KOPT-K1 (cell line): ENCODE measurements at regions not wholly inside any gene's neighbourhood (a gene's known extent, or its start where the extent isn't known, plus 50 kb on each side); places are given as distances from the start of the nearest gene placed in this dataset.

ENCODE experiments used
- H3K27ac ChIP-seq: fragments of 200-600 bp; sonication (generic); 2 replicates; pipeline ENCODE4 v1.5.1; 2016; ENCODE audit warnings: antibody characterized with exemption, mild to moderate bottlenecking, low read depth, low read length; ENCODE audit not compliant: poor library complexity, severe bottlenecking
- H3K36me3 ChIP-seq: fragments of 200-600 bp; sonication (generic); 2 replicates; pipeline ENCODE4 v1.5.1; 2017; ENCODE audit warnings: antibody characterized with exemption, mild to moderate bottlenecking, low read length, moderate library complexity; ENCODE audit not compliant: insufficient read depth
- H3K9me3 ChIP-seq: fragments of 200-600 bp; sonication (generic); 2 replicates; pipeline ENCODE4 v1.5.1; 2017; ENCODE audit warnings: antibody characterized with exemption, low read length, mild to moderate bottlenecking; ENCODE audit not compliant: insufficient read depth, poor library complexity, severe bottlenecking

DNA sequence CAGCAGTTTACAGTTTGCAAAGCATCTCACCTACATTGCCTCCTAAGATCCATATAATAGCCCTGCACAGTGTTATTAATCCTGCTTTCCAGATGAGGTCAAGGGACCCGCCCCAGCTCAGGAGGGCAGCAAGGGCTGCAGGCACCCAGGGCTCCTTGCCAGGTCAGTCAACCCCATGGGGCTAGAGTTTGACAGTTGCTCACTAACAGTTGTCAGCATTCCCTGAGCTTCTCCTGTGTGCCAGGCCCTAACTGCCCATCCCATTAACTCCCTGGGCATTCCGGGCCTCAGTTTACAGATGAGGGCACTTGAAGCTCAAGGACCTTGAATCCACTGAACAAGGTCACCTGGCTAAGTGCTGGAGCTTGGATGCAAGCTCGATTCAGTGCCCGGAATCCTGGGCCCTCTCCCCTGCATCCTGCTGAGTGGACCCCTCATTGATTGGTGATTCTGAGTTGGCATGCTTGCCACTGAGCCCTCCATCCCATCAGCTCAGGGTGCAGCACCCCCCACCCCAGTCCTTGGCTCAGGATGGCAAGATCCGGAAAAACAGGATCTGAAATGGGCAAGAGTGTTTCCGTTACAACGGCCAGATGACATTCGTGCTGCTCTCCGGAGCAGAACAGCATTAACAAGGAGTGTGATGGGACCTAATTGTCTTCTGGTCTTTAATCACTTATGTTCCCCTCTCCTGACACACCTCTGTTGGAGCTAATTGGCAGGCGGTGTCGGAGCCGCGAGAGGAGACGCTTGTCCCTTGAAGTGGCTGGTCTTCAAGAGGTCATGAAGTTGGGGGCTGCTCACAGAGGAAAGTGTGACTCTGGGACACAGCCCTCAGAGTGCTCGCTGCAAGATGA lies 87.4 kb upstream of the SHISAL1 start:
- no peaks in the 10 kb centered on the region for H3K9me3 ChIP-seq
- no peaks in the 10 kb centered on the region for H3K36me3 ChIP-seq
- H3K27ac ChIP-seq: no peak overlapping the region

DNA sequence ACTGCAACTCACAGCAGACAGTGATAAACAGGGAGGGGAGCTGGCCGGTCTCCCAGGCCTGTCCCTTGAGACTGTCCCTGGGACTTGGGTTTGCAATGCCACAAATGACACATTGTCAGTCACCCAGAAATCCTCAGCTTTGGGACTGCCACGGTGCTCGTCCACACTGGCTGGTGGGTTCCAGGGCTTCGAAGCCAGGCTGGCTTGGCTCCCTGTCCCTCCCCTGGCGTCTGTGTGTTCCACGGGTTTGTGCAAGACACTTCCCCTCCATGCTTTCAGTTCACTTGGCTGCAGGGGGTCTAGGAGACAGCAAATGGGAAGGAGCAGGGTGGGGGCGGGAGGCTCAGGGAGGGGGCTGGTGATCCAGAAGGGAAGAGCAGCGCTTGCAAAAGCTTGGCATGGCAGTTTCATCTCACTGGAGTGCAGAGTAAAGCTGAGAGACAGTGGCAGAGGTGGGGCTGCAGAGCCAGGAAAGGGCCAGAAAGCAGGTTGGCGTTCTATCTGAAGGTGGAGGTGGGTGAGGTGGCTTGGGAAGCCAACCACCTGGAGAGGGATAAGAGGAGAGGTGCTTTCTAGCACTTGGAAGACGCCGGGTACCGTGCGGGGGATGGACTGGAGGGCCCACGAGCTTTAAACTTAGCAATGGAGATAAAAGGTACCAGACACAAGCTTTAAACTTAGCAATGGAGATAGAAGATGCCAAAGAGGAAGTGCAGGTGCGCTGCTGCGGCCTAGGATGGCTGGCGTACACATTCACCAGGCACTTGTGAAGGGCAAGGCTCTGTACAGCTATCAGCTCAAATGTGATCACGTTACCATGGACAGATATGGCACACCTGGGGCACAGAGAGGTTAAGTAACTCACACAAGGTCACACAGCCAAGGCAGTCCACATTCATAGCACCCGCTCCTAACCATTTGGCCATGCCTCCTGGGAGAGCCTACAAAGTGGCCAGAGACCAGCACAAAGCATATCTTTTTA lies 86.4 kb upstream of the SHISAL1 start:
- H3K9me3 ChIP-seq: no peaks in the 10 kb centered on the region
- no peaks in the 10 kb centered on the region for H3K36me3 ChIP-seq
- H3K27ac ChIP-seq: no peak overlapping the region

DNA sequence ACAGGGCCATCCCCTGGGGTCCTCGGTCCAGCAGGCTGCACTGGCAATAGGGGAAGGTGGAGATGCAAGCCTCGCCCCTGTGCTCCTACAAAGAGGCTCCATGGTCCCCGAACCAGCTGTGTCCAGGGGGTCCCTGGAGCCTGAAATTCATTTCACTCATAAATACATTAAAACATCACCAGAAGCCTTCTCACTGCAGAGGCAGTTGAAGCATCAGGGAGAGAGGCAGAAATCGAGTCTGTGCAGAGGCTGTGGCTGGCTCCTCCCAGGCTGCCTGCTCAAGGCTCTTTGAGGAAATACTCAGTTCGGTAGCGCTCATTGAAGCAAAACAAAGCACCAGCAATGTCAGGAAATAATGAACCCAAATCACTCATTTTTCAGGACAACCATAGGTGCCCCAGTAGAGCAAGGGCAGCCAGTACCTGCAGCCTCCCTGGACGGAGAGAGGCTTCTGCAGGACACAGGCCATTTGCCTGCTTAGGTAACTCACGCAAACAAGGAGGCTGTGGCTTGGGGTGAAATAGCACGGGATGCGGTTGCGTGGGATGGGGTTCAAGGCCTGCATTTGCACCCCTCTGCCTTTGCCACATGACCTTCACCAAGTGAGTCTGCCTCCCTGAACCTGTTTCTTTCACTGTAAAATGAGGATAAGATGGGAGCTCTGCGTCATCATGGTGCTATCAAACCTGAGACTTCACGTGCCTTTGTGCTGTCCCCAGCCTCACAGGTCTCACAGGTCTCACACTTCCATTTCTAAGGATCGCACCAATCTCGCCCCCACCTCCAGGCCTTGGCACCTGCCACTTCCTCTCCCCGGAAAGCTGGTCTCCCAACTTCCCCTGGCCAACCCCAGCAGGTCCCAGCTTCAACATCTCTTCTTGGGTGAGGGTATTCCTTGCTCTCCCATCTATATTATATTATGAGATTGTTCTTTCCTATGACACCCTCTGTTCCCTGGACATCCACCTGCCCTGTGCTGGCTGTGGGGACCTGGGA lies 84.3 kb upstream of the SHISAL1 start:
- no peaks in the 10 kb centered on the region for H3K36me3 ChIP-seq
- no peaks in the 10 kb centered on the region for H3K9me3 ChIP-seq
- peak overlapping the region; percentile 36 for H3K27ac ChIP-seq

DNA sequence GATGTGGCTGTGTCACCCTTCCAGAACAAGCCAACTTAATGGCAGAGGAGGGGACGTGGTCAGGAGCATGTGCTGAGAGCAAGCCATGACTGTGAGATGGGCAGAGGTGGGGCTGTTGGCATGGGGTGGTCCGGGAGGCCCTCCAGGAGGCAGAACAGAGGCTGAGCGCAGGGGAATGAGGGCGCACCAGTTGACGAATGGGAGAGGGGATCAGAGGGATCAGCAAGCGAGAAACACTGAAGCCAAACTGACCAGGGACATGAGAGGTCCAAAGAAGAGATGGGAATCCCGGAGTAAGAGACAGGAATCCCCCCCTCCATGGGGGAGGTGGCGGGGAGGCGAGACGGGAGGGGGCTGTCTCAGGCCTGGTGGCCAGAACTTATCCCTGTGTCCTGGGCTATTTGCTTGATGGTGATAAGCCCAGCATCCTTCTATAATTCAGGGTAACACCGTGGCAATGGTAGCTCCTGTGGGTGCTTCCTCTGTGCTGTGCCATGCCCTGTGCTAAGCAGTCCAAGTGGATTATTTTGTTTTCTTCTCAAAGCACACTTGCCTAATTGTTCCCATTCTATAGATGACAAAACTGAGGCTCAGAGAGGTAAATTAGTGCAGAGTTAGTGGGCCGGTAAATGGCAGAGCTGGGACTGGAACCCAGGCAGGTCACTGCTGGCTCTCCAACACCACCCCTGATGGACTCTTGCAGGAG lies 83.4 kb upstream of the SHISAL1 start:
- Histone ChIP-seq H3K27ac (peak overlapping the region; percentile 36), H3K9me3 (no peaks in the 10 kb centered on the region)

DNA sequence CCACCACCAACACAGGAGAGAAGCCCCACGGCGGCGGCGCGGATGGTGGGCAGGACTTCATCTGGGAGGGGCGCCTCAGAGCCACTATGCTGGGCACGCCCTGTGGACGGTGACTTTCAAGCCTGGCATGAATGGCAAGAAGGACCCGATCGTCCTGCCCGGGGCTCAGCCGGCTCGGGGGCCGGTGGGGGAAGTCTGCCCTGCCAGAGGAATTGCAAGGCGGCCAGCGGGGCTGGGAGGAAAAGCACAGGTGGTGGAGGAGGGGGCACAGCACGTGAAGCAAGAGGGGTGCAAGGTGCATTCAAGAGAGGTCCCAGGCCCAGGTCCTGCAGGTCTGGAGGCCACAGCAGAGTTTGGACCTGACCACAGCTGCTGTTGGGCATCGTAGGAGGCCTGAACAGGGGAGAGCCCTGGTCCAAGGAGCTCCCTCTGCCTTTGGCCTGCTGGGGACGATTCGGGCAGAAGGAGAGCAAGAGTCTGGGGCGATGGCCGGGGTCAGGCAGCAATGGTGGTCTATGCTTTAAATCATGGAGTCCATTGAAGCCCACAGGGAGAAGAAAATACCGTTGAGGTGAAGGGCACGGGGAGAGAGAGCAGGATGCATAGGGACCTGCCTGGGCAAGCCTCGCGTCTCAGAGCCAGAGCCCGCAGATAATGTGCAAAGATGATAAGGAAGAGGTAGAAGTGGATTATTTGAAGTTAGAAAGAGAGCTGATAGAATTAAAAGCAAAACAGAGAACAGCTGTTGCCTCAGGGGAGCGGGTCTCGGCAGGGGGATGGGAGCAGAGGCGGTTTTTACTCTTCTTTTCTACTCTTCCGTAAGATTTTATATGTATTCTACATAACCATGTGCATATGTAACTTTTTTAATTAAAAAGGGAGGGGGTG lies 82.6 kb upstream of the SHISAL1 start:
- H3K36me3 ChIP-seq: no peaks in the 10 kb centered on the region
- peak overlapping the region; percentile 50 for H3K27ac ChIP-seq
- H3K9me3 ChIP-seq: no peaks in the 10 kb centered on the region

More for the DNA sequence above, 83.4 kb upstream of the SHISAL1 start:
- no peaks in the 10 kb centered on the region for H3K36me3 ChIP-seq

DNA sequence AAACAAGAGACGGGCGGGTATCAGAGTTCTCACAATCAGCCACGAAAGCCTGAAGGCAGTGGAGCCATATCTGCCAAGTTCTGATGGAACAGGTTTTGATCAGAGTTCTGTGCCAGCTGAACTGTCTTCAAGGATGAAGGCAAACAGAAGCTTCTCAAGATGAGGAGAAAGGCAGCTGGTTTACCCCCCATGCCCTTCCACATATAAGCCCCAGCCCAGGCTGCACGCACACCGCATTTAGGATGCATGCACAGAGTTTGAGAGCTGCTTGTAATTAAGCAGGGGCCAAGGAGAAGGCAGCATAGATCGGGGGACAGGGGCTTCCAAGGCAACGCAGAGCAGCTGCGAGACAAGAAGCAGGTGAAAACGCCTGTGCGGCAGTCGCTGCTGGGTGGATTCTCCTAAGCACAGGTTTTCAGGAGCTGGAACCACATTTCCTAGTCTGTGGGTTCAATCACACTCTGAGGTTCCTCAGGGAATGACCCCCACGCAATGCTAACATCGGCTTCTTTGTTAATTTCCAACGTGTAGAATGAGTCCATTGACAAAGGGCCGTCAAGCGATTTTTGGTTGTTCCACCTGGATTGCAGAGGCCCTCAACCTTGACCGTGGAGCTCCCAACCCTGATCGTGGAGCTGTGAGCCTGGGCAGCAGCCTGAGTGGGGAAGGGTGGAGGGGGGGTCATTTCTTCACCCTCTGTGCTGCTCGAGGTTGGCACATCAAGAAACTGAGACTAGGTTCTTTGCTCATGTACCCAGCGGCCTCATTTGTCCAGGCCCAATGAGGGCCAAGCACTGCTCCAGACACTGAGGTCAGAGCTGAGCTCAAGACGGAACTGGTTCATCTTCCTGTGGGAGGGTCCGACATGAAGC lies 81.7 kb upstream of the SHISAL1 start:
- Histone ChIP-seq H3K36me3 (no peaks in the 10 kb centered on the region), H3K27ac (no peak overlapping the region), H3K9me3 (no peaks in the 10 kb centered on the region)

DNA sequence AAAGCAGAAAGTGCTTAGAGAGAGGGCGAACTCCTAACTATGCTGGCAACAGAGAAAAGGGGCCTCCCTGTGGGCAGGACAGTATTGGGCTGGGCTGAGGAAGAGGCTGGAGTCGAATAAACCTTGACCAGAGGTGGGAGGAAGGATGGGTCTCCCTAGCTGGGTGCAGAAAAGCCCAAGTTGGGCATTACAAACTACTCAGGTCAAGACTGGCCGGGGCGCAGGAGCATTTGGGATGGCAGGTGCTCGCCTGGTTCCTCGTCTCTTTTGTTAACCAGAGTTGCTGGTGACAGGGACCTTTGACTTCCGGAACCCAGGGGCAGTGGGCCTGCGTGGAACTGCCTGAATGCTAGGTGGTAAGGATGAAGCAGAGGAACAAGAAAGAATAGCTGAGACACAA lies 80.3 kb upstream of the SHISAL1 start:
- H3K9me3 ChIP-seq: no peaks in the 10 kb centered on the region
- no peak overlapping the region for H3K27ac ChIP-seq
- no peaks in the 10 kb centered on the region for H3K36me3 ChIP-seq

DNA sequence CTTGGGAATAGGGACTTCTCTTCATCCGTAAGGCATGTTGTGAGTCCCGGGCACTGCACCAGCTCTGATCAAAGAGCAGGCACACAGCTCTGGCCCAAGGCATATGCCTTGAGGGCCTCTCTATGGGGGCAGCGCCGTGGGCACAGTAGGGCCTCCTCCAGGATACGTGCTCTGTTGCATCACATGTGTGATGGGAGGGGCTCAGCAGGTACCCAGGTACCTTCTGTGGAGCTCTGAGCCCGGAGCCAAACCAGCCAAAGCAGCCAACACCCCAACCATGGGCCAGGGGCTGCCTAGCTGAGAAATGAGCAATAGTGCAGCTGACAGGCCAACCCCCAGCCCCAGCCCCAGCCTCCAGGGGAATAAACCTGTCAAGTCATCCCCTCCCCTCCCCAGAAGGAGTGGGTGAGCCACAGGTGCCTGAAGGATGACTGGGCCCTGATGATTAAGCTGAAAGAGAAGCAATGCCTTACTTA lies 79.7 kb upstream of the SHISAL1 start:
- H3K36me3 ChIP-seq: no peaks in the 10 kb centered on the region
- no peak overlapping the region for H3K27ac ChIP-seq
- no peaks in the 10 kb centered on the region for H3K9me3 ChIP-seq

DNA sequence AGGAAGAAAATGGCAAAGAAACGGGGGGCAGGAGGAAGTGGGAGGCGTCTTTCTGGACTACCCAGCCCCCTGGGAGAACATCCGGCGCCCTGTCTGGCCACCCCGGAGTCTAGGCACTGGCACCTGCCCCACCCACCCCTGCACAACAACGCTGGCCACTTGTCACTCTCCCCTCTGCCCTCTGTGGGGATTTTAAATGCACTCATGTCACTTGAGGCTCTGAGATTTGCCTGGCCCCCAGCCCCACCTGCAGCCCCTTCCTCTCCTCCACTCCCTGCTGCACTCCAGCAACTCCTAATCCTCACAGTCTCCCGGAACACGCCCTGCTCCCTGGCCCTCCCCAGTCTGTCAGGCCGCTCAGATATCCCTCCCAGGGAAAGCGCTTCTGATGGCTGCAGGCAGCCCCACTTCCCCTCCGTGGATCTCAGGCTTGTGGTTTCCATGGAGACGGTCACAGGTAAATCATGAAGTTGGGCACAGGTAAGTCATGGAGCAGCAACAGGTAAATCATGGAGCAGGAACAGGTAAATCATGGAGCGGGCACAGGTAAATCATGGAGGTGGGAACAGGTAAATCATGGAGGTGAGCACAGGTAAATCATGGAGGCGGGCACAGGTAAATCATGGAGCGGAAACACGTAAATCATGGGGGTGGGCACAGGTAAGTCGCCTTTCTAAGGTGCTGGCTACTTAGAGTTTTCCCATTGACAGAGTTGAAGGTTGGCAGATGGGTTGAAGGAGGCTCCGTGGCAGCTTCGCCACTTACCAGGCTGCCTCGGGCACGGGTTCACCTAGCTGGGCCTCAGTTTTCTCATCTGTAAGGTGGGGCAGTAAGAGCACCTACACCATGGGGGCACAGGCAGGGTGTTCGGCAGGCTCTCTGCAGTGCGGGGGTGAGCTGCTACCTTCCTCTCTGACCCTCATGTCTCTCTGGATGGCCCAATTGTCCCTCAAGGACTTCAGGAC lies 79.0 kb upstream of the SHISAL1 start:
- H3K27ac ChIP-seq: no peak overlapping the region
- no peaks in the 10 kb centered on the region for H3K9me3 ChIP-seq
- no peaks in the 10 kb centered on the region for H3K36me3 ChIP-seq

DNA sequence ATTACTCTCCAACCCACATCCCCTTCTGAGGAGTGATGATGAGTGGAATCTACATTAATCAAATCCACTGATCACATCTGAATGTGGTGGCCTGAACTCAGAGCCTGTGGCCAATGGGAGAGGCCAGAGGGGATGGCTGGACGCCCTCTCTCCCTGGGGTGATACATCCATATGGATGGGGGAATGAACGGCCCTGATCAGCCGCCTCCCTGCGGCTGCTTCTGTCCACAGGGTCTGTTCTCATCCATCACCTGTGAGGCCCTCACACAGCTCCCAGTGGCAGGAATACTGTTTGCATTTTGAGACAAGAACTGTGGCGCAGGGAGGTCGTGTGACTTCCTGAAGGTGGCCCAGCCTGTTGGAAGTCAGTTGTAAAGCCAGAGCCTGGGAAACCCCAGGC lies 78.3 kb upstream of the SHISAL1 start:
- no peaks in the 10 kb centered on the region for H3K36me3 ChIP-seq
- H3K27ac ChIP-seq: no peak overlapping the region

DNA sequence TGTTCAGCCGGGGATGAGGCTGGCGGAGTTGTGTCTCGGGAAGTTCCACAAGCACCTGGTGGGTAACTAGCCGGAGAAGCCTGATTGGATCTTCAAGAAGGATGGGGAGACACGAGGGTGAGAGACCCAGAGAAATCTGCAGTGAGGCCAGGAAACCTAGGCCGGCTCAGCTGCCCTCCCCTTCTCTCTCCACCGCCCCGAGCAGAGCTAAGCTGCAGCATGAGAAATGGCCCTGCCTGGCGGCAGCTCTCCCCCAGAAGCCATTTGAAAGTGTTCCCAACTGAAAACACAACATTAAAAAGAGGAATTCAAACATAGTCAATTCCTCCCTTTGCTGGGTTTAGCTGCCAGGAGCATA lies 77.8 kb upstream of the SHISAL1 start:
- Histone ChIP-seq H3K36me3 (no peaks in the 10 kb centered on the region), H3K9me3 (no peaks in the 10 kb centered on the region), H3K27ac (no peak overlapping the region)

More for the DNA sequence above, 78.3 kb upstream of the SHISAL1 start:
- H3K9me3 ChIP-seq: no peaks in the 10 kb centered on the region
